HL-60 (cell line): ENCODE measurements at regions not wholly inside any gene's neighbourhood (a gene's known extent, or its start where the extent isn't known, plus 50 kb on each side); places are given as distances from the start of the nearest gene placed in this dataset.

Source experiments
- DNase-seq, 2 experiments: peaks; one replicate each; pipeline ENCODE4 v3.0.0-alpha.2; 2010 to 2020; ENCODE audit warnings: low read depth in 1 of 2, low spot score in 1 of 2
- H3K27ac ChIP-seq: fragments of 250-450 bp; sonication (Bioruptor Pico); replicated peaks from 2 replicates; pipeline ENCODE4 v1.5.1; 2020; ENCODE audit warnings: mild to moderate bottlenecking, moderate library complexity
- H3K27me3 ChIP-seq: fragments of 250-450 bp; sonication (Bioruptor Pico); 2 replicates; pipeline ENCODE4 v1.5.1; 2021; ENCODE audit warnings: mild to moderate bottlenecking, moderate library complexity; ENCODE audit not compliant: insufficient read depth, poor library complexity, severe bottlenecking
- H3K4me3 ChIP-seq: replicated peaks from 2 replicates; pipeline ENCODE4 v1.5.1; 2011; ENCODE audit warnings: mild to moderate bottlenecking, control low read depth, low read length; ENCODE audit not compliant: insufficient read depth
- GABPA ChIP-seq: IDR thresholded peaks from 2 replicates; pipeline ENCODE4 v1.6.1; 2012; ENCODE audit warnings: low read depth
- POLR2AphosphoS5 ChIP-seq: IDR thresholded peaks from 2 replicates; pipeline ENCODE4 v1.6.1; 2012; ENCODE audit warnings: low read depth
- SPI1 ChIP-seq: IDR thresholded peaks from 2 replicates; pipeline ENCODE4 v1.6.1; 2012; ENCODE audit warnings: low read depth, mild to moderate bottlenecking, borderline replicate concordance
- TF ChIP-seq, protein P1 (sequence below): IDR thresholded peaks from 2 replicates; pipeline ENCODE4 v1.6.1; 2012; ENCODE audit warnings: low read depth; ENCODE audit not compliant: insufficient replicate concordance
- TF ChIP-seq, protein P2 (sequence below): IDR thresholded peaks from one replicate; pipeline ENCODE4 v1.5.1; 2011; ENCODE audit warnings: low read length, control low read depth, inconsistent platforms; ENCODE audit not compliant: insufficient read depth

DNA sequence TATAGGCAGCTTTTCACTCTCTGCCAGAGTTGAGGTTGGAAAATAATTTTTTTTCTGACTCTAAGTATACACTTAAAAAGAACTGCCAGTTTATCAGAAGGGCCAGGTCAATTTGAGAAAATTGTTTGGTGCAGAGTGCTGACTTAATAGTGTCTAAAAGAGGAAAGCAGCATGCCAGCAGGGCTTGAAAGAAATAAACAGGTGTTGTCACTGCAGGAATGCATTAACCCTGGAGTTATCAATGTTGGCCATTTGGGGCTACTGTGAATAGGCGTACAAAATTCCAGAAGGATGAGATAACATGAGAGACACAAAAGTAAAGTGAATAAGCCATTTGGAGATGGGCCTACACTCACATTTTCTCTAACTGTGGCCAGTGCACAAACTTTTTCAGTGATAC lies 220.6 kb upstream of the PLD5 start:
- TF ChIP-seq POLR2AphosphoS5 (no peak), GABPA (no peak), SPI1 (no peak)
- TF ChIP-seq, protein P1, sequence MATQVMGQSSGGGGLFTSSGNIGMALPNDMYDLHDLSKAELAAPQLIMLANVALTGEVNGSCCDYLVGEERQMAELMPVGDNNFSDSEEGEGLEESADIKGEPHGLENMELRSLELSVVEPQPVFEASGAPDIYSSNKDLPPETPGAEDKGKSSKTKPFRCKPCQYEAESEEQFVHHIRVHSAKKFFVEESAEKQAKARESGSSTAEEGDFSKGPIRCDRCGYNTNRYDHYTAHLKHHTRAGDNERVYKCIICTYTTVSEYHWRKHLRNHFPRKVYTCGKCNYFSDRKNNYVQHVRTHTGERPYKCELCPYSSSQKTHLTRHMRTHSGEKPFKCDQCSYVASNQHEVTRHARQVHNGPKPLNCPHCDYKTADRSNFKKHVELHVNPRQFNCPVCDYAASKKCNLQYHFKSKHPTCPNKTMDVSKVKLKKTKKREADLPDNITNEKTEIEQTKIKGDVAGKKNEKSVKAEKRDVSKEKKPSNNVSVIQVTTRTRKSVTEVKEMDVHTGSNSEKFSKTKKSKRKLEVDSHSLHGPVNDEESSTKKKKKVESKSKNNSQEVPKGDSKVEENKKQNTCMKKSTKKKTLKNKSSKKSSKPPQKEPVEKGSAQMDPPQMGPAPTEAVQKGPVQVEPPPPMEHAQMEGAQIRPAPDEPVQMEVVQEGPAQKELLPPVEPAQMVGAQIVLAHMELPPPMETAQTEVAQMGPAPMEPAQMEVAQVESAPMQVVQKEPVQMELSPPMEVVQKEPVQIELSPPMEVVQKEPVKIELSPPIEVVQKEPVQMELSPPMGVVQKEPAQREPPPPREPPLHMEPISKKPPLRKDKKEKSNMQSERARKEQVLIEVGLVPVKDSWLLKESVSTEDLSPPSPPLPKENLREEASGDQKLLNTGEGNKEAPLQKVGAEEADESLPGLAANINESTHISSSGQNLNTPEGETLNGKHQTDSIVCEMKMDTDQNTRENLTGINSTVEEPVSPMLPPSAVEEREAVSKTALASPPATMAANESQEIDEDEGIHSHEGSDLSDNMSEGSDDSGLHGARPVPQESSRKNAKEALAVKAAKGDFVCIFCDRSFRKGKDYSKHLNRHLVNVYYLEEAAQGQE: no peak
- TF ChIP-seq, protein P2, sequence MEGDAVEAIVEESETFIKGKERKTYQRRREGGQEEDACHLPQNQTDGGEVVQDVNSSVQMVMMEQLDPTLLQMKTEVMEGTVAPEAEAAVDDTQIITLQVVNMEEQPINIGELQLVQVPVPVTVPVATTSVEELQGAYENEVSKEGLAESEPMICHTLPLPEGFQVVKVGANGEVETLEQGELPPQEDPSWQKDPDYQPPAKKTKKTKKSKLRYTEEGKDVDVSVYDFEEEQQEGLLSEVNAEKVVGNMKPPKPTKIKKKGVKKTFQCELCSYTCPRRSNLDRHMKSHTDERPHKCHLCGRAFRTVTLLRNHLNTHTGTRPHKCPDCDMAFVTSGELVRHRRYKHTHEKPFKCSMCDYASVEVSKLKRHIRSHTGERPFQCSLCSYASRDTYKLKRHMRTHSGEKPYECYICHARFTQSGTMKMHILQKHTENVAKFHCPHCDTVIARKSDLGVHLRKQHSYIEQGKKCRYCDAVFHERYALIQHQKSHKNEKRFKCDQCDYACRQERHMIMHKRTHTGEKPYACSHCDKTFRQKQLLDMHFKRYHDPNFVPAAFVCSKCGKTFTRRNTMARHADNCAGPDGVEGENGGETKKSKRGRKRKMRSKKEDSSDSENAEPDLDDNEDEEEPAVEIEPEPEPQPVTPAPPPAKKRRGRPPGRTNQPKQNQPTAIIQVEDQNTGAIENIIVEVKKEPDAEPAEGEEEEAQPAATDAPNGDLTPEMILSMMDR: no peak
- H3K4me3 ChIP-seq: no peak overlapping the region
- DNase-seq: no peak
- no peaks in the 10 kb centered on the region for H3K27me3 ChIP-seq
- no peak overlapping the region for H3K27ac ChIP-seq

DNA sequence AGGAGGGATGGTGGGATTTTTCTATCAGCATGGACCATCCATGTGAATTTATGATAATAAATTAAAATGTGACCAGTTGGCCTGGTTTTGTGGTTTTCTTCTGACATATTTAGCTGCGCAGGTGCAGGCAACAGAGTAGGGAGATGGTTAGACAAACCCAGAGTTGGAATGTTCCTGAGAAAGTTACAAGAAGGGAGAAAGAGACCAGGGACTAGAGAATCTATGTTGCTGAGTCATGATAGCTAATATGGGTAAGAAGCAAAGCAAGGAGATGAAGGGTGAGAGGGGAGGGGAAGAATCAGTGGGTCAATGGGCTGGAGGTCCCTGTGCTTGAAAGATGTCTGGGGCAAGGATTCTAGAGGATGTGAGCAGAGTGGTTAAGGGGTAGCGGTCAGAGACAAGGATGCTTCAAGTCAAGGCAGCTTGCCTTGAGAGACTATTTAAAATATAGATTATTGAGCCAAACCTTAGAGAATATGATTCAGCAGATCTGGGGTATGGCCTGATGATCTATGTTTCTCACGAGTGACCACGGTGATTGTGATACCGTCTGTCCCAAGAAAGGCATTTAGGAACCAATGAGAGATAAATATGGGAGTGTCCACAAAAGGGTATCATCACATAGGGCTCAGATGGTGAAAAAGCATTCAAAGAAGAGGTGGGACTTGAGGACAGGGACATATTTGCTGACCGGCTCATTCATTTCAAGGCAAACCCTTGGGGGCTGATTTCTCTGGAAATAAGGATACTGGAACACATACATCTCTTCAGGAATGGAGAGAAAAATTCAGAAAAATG lies 219.7 kb upstream of the PLD5 start:
- H3K27ac ChIP-seq: no peak overlapping the region
- TF ChIP-seq, protein P2: no peak
- TF ChIP-seq, protein P1: no peak
- TF ChIP-seq GABPA: no peak
- TF ChIP-seq POLR2AphosphoS5: no peak
- TF ChIP-seq SPI1: no peak
- H3K4me3 ChIP-seq: no peak overlapping the region
- no peaks in the 10 kb centered on the region for H3K27me3 ChIP-seq
- DNase-seq: no peak

DNA sequence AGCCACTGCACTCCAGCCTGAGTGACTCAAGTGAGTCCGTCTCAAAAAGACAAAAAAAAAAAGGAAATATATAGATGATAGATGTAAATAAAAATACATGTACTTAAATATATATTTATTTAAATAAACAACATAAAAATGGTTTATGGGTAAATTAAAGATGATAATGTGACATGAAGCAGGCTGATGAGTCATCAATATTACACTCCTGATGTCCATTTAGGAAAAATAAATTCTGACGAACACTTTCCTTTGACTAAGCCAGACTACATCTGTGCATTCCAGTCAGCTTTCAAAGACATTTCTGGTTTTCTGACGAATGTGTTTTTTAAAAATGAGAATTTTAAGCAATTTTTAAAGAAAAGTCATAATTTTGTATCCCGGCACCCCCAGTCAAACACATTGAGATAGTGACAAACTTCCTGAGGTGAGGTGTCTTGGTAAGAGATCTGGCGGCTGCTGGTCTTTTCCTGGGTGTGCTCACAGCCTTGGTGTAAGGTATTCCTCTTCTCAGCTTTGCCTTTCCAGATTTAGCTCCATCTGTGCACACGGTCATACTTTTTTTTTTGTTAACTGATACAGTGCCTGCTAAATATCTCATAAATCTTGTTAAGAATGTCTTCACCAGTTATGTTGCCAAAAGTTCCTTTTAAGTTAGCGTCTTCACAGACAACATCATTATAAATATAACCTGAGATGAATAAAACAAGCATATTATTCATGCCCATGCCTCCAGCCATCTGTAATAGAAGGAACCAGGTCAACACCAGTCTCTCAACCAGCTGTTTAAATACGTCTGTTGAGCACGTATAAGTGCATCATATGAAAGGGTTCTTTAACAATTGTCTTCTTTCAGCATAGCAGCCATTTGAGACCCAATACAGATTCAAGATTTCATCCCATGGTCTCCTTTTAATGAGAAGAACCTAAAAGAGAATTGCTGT lies 214.5 kb upstream of the PLD5 start:
- H3K4me3 ChIP-seq: no peak overlapping the region
- TF ChIP-seq SPI1 (no peak), POLR2AphosphoS5 (no peak), GABPA (no peak)
- TF ChIP-seq, protein P2: no peak
- no peak for DNase-seq
- H3K27ac ChIP-seq: no peak overlapping the region
- no peaks in the 10 kb centered on the region for H3K27me3 ChIP-seq
